T-cell (primary cell): ENCODE measurements at regions not wholly inside any gene's neighbourhood (a gene's known extent, or its start where the extent isn't known, plus 50 kb on each side); places are given as distances from the start of the nearest gene placed in this dataset.

Experiments used
- ATAC-seq, 4 experiments: fragments of 200-7000 bp in 3 of 4; fragments of 150-1000 bp in 1 of 4; cut with Tn5 transposase; replicated peaks in 1 of 4; 1 replicate in 3 of 4; 2 replicates in 1 of 4; pipeline ENCODE4 v1.10.0; 2021; ENCODE audit warnings: moderate library complexity in 3 of 4, mild to moderate bottlenecking in 2 of 4, moderate number of reproducible peaks in 1 of 4
- CTCF ChIA-PET, 2 donors: fragments of 300-600 bp; sonication (Branson Sonifier 250); formaldehyde crosslinking; loops; one replicate each; lab custom pipeline; 2022; ENCODE audit warnings: antibody characterized with exemption in 2 of 2; lab: Charles Lee
- POLR2A ChIA-PET, 2 donors: fragments of 300-600 bp; sonication (Branson Sonifier 250); formaldehyde crosslinking; loops; one replicate each; lab custom pipeline; 2022; ENCODE audit warnings: antibody characterized with exemption in 2 of 2; lab: Charles Lee
- DNase-seq, 35 experiments: peaks; one replicate each; pipeline versions ENCODE4 v3.0.0 to v3.0.0-alpha.2; 2013 to 2023
- H3K27ac ChIP-seq: one replicate; pipeline ENCODE4 v1.5.1; 2013; ENCODE audit warnings: low read length
- H3K27me3 ChIP-seq, 2 experiments: replicated peaks in 1 of 2; 1 replicate in 1 of 2; 2 replicates in 1 of 2; pipeline versions ENCODE4 v1.6.1 to v1.7.0; 2013; ENCODE audit warnings: low read length in 1 of 2, mixed read lengths in 1 of 2; ENCODE audit not compliant: control insufficient read depth in 2 of 2, insufficient read depth in 2 of 2; ENCODE audit errors: extremely low read depth in 1 of 2
- H3K36me3 ChIP-seq, 2 donors: 1 replicate in 1 of 2; 2 replicates in 1 of 2; pipeline versions ENCODE4 v1.6.1 to v1.7.0; 2013; ENCODE audit warnings: low read length in 1 of 2; ENCODE audit not compliant: control insufficient read depth in 2 of 2, insufficient read depth in 1 of 2; ENCODE audit errors: extremely low read depth in 1 of 2
- H3K4me1 ChIP-seq, 2 experiments: 1 replicate in 1 of 2; 2 replicates in 1 of 2; pipeline versions ENCODE4 v1.6.1 to v1.7.0; 2013; ENCODE audit warnings: low read length in 2 of 2, mixed read lengths in 1 of 2; ENCODE audit not compliant: insufficient read depth in 2 of 2, control insufficient read depth in 1 of 2; ENCODE audit errors: extremely low read depth in 1 of 2
- H3K4me3 ChIP-seq, 2 donors: 1 replicate in 1 of 2; 2 replicates in 1 of 2; pipeline versions ENCODE4 v1.5.1 to v1.7.0; 2013; ENCODE audit warnings: mild to moderate bottlenecking in 2 of 2, low read length in 1 of 2, moderate library complexity in 1 of 2; ENCODE audit not compliant: control insufficient read depth in 1 of 2; ENCODE audit errors: extremely low read depth in 1 of 2
- H3K9me3 ChIP-seq: 2 replicates; pipeline ENCODE4 v1.7.0; 2013
- H3K27ac Mint-ChIP-seq, 2 donors: one replicate each; pipeline ENCODE4 v1.8.0; 2020 to 2021; ENCODE audit warnings: mild to moderate bottlenecking in 2 of 2, mixed read lengths in 2 of 2
- H3K27me3 Mint-ChIP-seq, 2 donors: one replicate each; pipeline ENCODE4 v1.8.0; 2021 to 2022; ENCODE audit warnings: mixed read lengths in 2 of 2
- H3K36me3 Mint-ChIP-seq: one replicate; pipeline ENCODE4 v1.8.0; 2021; ENCODE audit warnings: mixed read lengths
- H3K4me1 Mint-ChIP-seq, 3 donors: one replicate each; pipeline ENCODE4 v1.8.0; 2020 to 2022; ENCODE audit warnings: mixed read lengths in 3 of 3, mild to moderate bottlenecking in 1 of 3
- H3K4me3 Mint-ChIP-seq, 3 donors: one replicate each; pipeline ENCODE4 v1.8.0; 2020 to 2022; ENCODE audit warnings: mild to moderate bottlenecking in 3 of 3, mixed read lengths in 3 of 3, moderate library complexity in 3 of 3
- H3K9me3 Mint-ChIP-seq, 3 donors: one replicate each; pipeline ENCODE4 v1.8.0; 2020 to 2022; ENCODE audit warnings: mixed read lengths in 3 of 3
- WGBS: methylation state at CpG from one replicate; pipeline ENCODE4 v1.1.5; 2013; ENCODE audit warnings: missing lambda C conversion rate; ENCODE audit not compliant: insufficient coverage; 5-methylcytosine and 5-hydroxymethylcytosine counted together

DNA sequence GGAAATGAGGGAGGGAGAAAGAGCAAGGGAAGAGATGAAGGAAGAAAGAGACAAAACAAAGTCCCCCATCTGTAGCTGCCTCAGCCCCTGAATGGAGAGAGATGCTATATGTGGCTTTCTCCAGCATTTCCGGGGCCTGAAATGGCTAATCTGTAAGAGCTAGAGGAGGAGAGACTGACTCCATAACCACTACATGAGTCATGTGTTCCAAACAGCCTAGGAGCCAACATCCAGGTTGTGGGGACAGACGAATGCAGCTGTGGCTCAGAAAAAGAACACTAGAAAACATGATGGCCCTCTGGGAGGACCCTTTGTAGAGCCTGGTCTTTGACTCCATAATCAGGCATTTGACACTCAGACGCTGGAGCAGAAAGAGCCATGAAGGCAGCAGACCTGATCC lies 292.0 kb upstream of the ZNF507 start:
- H3K27me3 ChIP-seq, result peaks cover 0 to 8% of the 10 kb centered on the region in 2 experiments
- no peaks in the 10 kb centered on the region for H3K4me1 ChIP-seq
- CTCF ChIA-PET, result no interaction called here
- no peak for DNase-seq
- no peaks in the 10 kb centered on the region for H3K36me3 Mint-ChIP-seq
- H3K4me1 Mint-ChIP-seq, result no peaks in the 10 kb centered on the region
- no peak overlapping the region for H3K4me3 Mint-ChIP-seq
- peaks cover 3% of the 10 kb centered on the region in 2 donors for H3K27me3 Mint-ChIP-seq
- peaks cover 3 to 9% (median 8%) of the 10 kb centered on the region in 3 donors for H3K9me3 Mint-ChIP-seq
- no peak overlapping the region for H3K27ac Mint-ChIP-seq
- no peak overlapping the region for H3K4me3 ChIP-seq
- no peak for ATAC-seq
- 72% methylated on average over 2 of the region's 3 CpGs for WGBS
- no peaks in the 10 kb centered on the region for H3K9me3 ChIP-seq
- no peaks in the 10 kb centered on the region for H3K36me3 ChIP-seq
- H3K27ac ChIP-seq, result no peak overlapping the region
- POLR2A ChIA-PET, result no interaction called here

DNA sequence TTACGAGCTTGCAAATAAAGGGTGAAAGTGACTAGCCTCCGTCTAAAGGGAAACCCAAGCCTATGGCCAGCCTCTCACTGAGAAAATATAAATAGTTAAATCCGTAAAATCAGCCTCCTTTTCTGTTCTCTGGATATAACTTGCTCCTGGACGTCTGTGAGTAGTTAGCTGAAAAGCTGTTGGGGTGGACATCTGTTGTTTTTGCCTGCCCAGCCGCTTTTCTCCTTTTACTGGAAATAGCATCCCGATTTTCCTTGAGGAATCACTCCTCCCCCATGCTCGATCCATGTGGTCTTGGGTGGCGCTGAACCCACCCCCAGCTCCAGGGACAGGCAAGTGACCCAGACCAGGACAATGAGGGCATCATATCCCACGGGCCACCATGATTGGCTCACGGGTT lies 291.5 kb upstream of the ZNF507 start:
- ChIA-PET POLR2A (no interaction called here), CTCF (no interaction called here)
- Mint-ChIP-seq H3K4me1 (no peaks in the 10 kb centered on the region), H3K36me3 (no peaks in the 10 kb centered on the region), H3K27me3 (peaks cover 0 to 3% of the 10 kb centered on the region in 2 donors), H3K27ac (no peak overlapping the region), H3K4me3 (no peak overlapping the region), H3K9me3 (peaks cover 3 to 9% (median 8%) of the 10 kb centered on the region in 3 donors)
- ATAC-seq (no peak), DNase-seq (no peak)
- Histone ChIP-seq H3K9me3 (no peaks in the 10 kb centered on the region), H3K4me1 (no peaks in the 10 kb centered on the region), H3K36me3 (no peaks in the 10 kb centered on the region), H3K27me3 (peaks cover 0 to 12% of the 10 kb centered on the region in 2 experiments), H3K4me3 (no peak overlapping the region), H3K27ac (no peak overlapping the region)
- 43% methylated on average over 1 of the region's 10 CpGs for WGBS

DNA sequence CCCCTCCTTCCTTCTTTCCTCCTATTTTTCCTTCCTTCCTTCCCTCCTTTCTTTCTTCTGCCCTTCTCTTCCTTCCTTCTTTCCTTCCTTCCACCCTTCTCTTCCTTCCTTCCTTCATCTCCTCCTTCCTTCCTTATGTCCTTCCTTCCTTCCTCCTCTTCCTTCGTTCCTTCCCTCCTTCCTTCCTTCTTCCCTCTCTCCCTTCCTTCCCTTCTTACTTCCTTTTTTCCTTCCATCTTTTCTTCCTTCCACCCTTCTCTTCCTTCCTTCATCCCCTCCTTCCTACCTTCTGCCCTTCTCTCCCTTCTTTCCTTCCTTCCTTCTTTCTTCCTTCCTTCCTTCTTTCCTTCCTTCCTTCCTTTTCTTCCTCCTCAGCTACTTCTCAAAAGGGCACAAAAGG lies 287.3 kb upstream of the ZNF507 start:
- H3K36me3 Mint-ChIP-seq, result no peaks in the 10 kb centered on the region
- peaks cover 0 to under 1% (median under 1%) of the 10 kb centered on the region in 3 donors for H3K9me3 Mint-ChIP-seq
- POLR2A ChIA-PET, result no interaction called here
- Histone ChIP-seq H3K36me3 (no peaks in the 10 kb centered on the region), H3K27ac (no peak overlapping the region), H3K27me3 (peaks cover 0 to 17% of the 10 kb centered on the region in 2 experiments), H3K4me1 (no peaks in the 10 kb centered on the region), H3K9me3 (no peaks in the 10 kb centered on the region), H3K4me3 (no peak overlapping the region)
- H3K4me1 Mint-ChIP-seq, result no peaks in the 10 kb centered on the region
- peaks cover 2 to 3% of the 10 kb centered on the region in 2 donors for H3K27me3 Mint-ChIP-seq
- CTCF ChIA-PET, result no interaction called here
- DNase-seq, result no peak
- ATAC-seq, result no peak
- H3K4me3 Mint-ChIP-seq, result no peak overlapping the region
- WGBS, result 81% methylated on average over 1 of the region's 1 CpG
- peak overlapping the region in 1 of 2 donors; percentile 20 for H3K27ac Mint-ChIP-seq

DNA sequence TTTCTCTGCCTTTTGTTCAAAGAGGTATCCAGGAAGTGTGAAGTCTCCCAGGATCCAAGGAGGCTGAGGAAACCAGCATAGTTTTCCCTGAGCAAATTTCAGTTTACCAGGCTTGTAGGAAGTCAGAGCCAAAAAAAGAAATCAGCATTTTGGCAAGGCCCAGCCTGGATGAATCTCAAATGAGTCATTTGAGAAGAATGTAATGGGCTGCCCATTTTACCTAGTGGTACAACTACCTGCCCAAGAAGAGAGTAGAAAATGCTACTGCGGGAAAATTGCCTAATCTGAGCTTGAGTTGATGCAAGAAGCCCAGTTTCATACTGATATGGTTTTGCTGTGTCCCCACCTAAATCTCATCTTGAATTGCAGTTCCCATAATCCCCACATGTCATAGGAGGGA lies 284.1 kb upstream of the ZNF507 start:
- peaks cover 0 to 22% of the 10 kb centered on the region in 2 experiments for H3K27me3 ChIP-seq
- Mint-ChIP-seq H3K36me3 (no peaks in the 10 kb centered on the region), H3K9me3 (no peaks in the 10 kb centered on the region), H3K27ac (no peak overlapping the region), H3K4me3 (no peak overlapping the region), H3K27me3 (peaks cover 0 to 3% of the 10 kb centered on the region in 2 donors), H3K4me1 (no peaks in the 10 kb centered on the region)
- POLR2A ChIA-PET, result no interaction called here
- CTCF ChIA-PET, result no interaction called here
- no peaks in the 10 kb centered on the region for H3K36me3 ChIP-seq
- no peaks in the 10 kb centered on the region for H3K4me1 ChIP-seq
- no CpG with 5 or more reads among the region's 1 CpG for WGBS
- ATAC-seq, result no peak
- no peaks in the 10 kb centered on the region for H3K9me3 ChIP-seq
- H3K27ac ChIP-seq, result no peak overlapping the region
- no peak overlapping the region for H3K4me3 ChIP-seq
- no peak for DNase-seq

DNA sequence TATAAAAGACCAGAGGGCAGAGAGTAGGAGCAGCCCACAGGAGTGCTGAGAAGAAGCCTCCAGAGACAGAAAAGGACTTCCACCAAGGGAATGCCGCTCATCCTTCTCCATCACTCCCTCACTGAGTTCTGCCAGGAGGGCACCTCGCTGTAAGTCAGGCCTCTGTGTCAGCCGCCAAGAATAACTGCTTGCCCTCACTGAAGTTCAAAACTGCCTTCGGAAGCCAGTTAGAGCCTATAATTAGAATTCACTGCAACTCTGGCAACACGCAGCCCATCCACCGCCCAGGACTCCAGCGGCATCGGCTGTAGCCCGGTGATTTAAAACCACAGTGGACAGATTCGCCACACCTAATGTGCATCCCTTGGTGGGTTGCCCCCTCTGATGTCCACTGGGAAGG lies 281.8 kb upstream of the ZNF507 start:
- H3K27me3 Mint-ChIP-seq, result peaks cover 0 to 3% of the 10 kb centered on the region in 2 donors
- ChIA-PET CTCF (no interaction called here), POLR2A (no interaction called here)
- Histone ChIP-seq H3K9me3 (no peaks in the 10 kb centered on the region), H3K27ac (no peak overlapping the region), H3K4me1 (no peaks in the 10 kb centered on the region), H3K27me3 (peaks cover 0 to 25% of the 10 kb centered on the region in 2 experiments), H3K36me3 (no peaks in the 10 kb centered on the region), H3K4me3 (no peak overlapping the region)
- no peaks in the 10 kb centered on the region for H3K36me3 Mint-ChIP-seq
- no peak overlapping the region for H3K4me3 Mint-ChIP-seq
- no peaks in the 10 kb centered on the region for H3K4me1 Mint-ChIP-seq
- 89% methylated on average over 10 of the region's 10 CpGs for WGBS
- no peaks in the 10 kb centered on the region for H3K9me3 Mint-ChIP-seq
- ATAC-seq (no peak), DNase-seq (no peak)
- H3K27ac Mint-ChIP-seq, result no peak overlapping the region

DNA sequence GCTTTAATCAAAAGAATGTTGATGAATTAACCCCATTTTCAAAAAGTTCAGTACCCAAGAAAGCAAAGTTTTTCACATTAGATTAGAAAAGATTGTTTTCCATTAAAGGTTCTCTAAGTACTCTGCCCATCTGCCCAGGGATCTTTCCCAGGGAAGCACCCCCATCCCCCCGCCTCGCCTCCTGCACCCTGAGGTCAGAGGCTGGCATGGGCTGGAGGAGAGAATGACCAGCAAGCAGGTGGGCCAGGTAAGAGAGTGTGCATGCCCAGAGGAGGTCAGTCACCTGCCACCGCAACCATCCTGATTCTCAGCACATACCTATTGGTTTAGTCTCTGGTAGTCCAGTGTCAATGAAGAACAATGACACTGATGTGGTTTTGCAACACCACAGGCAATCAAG lies 279.4 kb upstream of the ZNF507 start:
- POLR2A ChIA-PET, result no interaction called here
- no peaks in the 10 kb centered on the region for H3K9me3 ChIP-seq
- CTCF ChIA-PET, result no interaction called here
- H3K4me3 ChIP-seq, result no peak overlapping the region
- WGBS, result no CpG with 5 or more reads among the region's 3 CpGs
- H3K27me3 ChIP-seq, result peaks cover 0 to 20% of the 10 kb centered on the region in 2 experiments
- Mint-ChIP-seq H3K36me3 (no peaks in the 10 kb centered on the region), H3K9me3 (no peaks in the 10 kb centered on the region), H3K4me3 (no peak overlapping the region), H3K27ac (no peak overlapping the region), H3K27me3 (no peaks in the 10 kb centered on the region), H3K4me1 (no peaks in the 10 kb centered on the region)
- H3K4me1 ChIP-seq, result no peaks in the 10 kb centered on the region
- ATAC-seq (no peak), DNase-seq (no peak)
- H3K36me3 ChIP-seq, result no peaks in the 10 kb centered on the region
- no peak overlapping the region for H3K27ac ChIP-seq

DNA sequence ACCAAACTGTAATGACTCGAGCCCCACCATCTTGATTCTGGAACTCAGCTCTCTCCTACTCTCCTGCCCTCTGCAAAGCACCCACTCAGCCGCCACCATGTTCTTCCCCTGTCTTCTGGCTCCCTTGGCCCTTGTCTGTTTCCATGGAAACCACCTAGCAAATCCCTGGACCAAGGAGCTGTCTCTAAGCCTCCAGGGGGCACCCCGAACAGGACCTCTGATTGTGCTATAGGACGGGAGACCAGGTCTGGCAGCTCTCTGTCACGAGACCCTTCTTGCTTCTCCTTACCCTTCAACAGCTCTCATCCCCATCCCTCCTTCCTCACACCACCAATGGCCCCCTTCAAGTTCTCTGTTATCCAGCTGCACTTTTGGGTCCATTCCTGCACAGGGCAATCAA lies 277.7 kb upstream of the ZNF507 start:
- no peaks in the 10 kb centered on the region for H3K4me1 ChIP-seq
- no peaks in the 10 kb centered on the region for H3K9me3 Mint-ChIP-seq
- CTCF ChIA-PET, result no interaction called here
- no peaks in the 10 kb centered on the region for H3K4me1 Mint-ChIP-seq
- H3K36me3 ChIP-seq, result no peaks in the 10 kb centered on the region
- POLR2A ChIA-PET, result no interaction called here
- H3K27me3 ChIP-seq, result peaks cover 0 to 22% of the 10 kb centered on the region in 2 experiments
- DNase-seq (no peak), ATAC-seq (no peak)
- no peak overlapping the region for H3K27ac Mint-ChIP-seq
- WGBS, result 56% methylated on average over 5 of the region's 5 CpGs
- H3K9me3 ChIP-seq, result no peaks in the 10 kb centered on the region
- no peak overlapping the region for H3K4me3 Mint-ChIP-seq
- no peak overlapping the region for H3K27ac ChIP-seq
- no peak overlapping the region for H3K4me3 ChIP-seq
- H3K36me3 Mint-ChIP-seq, result no peaks in the 10 kb centered on the region
- no peaks in the 10 kb centered on the region for H3K27me3 Mint-ChIP-seq
